Type B pancreatic cell (in vitro differentiated cells): ENCODE measurements at regions not wholly inside any gene's neighbourhood (a gene's known extent, or its start where the extent isn't known, plus 50 kb on each side); places are given as distances from the start of the nearest gene placed in this dataset.

Experiments used
- DNase-seq: peaks from one replicate; pipeline ENCODE4 v3.0.0; 2021; ENCODE audit warnings: mixed read lengths; ENCODE audit not compliant: unreplicated experiment; ENCODE audit errors: extremely low spot score
- H3K27ac Mint-ChIP-seq: 2 replicates; pipeline ENCODE4 v1.8.0; 2021; ENCODE audit warnings: mild to moderate bottlenecking, mixed read lengths
- H3K27me3 Mint-ChIP-seq: 2 replicates; pipeline ENCODE4 v1.8.0; 2021; ENCODE audit warnings: mixed read lengths
- H3K36me3 Mint-ChIP-seq: 2 replicates; pipeline ENCODE4 v1.8.0; 2021; ENCODE audit warnings: mixed read lengths
- H3K4me1 Mint-ChIP-seq: one replicate; pipeline ENCODE4 v1.8.0; 2021; ENCODE audit warnings: mixed read lengths; ENCODE audit not compliant: unreplicated experiment
- H3K4me3 Mint-ChIP-seq: 2 replicates; pipeline ENCODE4 v1.8.0; 2021; ENCODE audit warnings: mild to moderate bottlenecking, mixed read lengths
- H3K9me3 Mint-ChIP-seq: 2 replicates; pipeline ENCODE4 v1.8.0; 2021; ENCODE audit warnings: mixed read lengths
- CTCF ChIP-seq: fragments of 200-600 bp; sonication (generic); conservative IDR thresholded peaks from 2 replicates; pipeline ENCODE4 v1.5.0; 2021; ENCODE audit warnings: antibody characterized with exemption, mild to moderate bottlenecking

- TF ChIP-seq CTCF = no peak
- peaks cover 3% of the 10 kb centered on the region for H3K4me1 Mint-ChIP-seq
These were observed 513.3 kb upstream of the CFAP20DC start for GRCh38 chr3:59563072-59563605.

GRCh38 chr3:59559721-59560435 is 510.1 kb upstream of the CFAP20DC start:
- no peaks in the 10 kb centered on the region for H3K4me1 Mint-ChIP-seq
- no peak overlapping the region for H3K4me3 Mint-ChIP-seq
- no peak for TF ChIP-seq CTCF
- H3K27ac Mint-ChIP-seq = no peak overlapping the region
- H3K36me3 Mint-ChIP-seq = no peaks in the 10 kb centered on the region
- no peaks in the 10 kb centered on the region for H3K9me3 Mint-ChIP-seq
- no peak for DNase-seq
- peaks cover 15% of the 10 kb centered on the region for H3K27me3 Mint-ChIP-seq

More at GRCh38 chr3:59563072-59563605, 513.3 kb upstream of the CFAP20DC start:
- DNase-seq = no peak
- H3K4me3 Mint-ChIP-seq = no peak overlapping the region
- H3K9me3 Mint-ChIP-seq = no peaks in the 10 kb centered on the region
- H3K27ac Mint-ChIP-seq = no peak overlapping the region
- H3K27me3 Mint-ChIP-seq = peaks cover 14% of the 10 kb centered on the region
- H3K36me3 Mint-ChIP-seq = no peaks in the 10 kb centered on the region

GRCh38 chr3:59558906-59559720 is 509.3 kb upstream of the CFAP20DC start:
- Mint-ChIP-seq H3K27me3 (peaks cover 15% of the 10 kb centered on the region), H3K4me3 (no peak overlapping the region), H3K9me3 (no peaks in the 10 kb centered on the region), H3K36me3 (no peaks in the 10 kb centered on the region), H3K4me1 (no peaks in the 10 kb centered on the region), H3K27ac (no peak overlapping the region)
- DNase-seq = no peak
- no peak for TF ChIP-seq CTCF

GRCh38 chr3:59555593-59556315 is 505.9 kb upstream of the CFAP20DC start:
- Mint-ChIP-seq H3K4me3 (no peak overlapping the region), H3K36me3 (no peaks in the 10 kb centered on the region), H3K27ac (no peak overlapping the region), H3K4me1 (peaks cover 11% of the 10 kb centered on the region), H3K9me3 (no peaks in the 10 kb centered on the region), H3K27me3 (peaks cover 7% of the 10 kb centered on the region)
- TF ChIP-seq CTCF = no peak
- no peak for DNase-seq

- Mint-ChIP-seq H3K9me3 (no peaks in the 10 kb centered on the region), H3K4me1 (peaks cover 25% of the 10 kb centered on the region), H3K4me3 (no peak overlapping the region), H3K27ac (no peak overlapping the region), H3K27me3 (peaks cover 4% of the 10 kb centered on the region), H3K36me3 (no peaks in the 10 kb centered on the region)
- no peak for DNase-seq
- no peak for TF ChIP-seq CTCF
These were observed 503.3 kb upstream of the CFAP20DC start for GRCh38 chr3:59553076-59553475.
